Liver (tissue), 3 donors: ENCODE measurements at regions not wholly inside any gene's neighbourhood (a gene's known extent, or its start where the extent isn't known, plus 50 kb on each side); places are given as distances from the start of the nearest gene placed in this dataset.

Experiments
- FOXA1 ChIP-seq: IDR thresholded peaks from 2 replicates; pipeline ENCODE4 v1.6.1; 2016; ENCODE audit warnings: antibody characterized with exemption
- TAF1 ChIP-seq: conservative IDR thresholded peaks from 2 replicates; pipeline ENCODE4 v1.6.1; 2016; ENCODE audit warnings: antibody characterized with exemption, mild to moderate bottlenecking
- TF ChIP-seq, protein P1 (sequence below): fragments of 150-350 bp; IDR thresholded peaks from 2 replicates; pipeline ENCODE4 v1.5.1; 2017; ENCODE audit warnings: improper control_type of control experiment, low read depth, low read length; ENCODE audit not compliant: missing input control
- TF ChIP-seq, protein P2 (sequence below): IDR thresholded peaks from 2 replicates; pipeline ENCODE4 v1.6.1; 2016; ENCODE audit warnings: antibody characterized with exemption
- TF ChIP-seq, protein P3 (sequence below): IDR thresholded peaks from 2 replicates; pipeline ENCODE4 v1.6.1; 2016; ENCODE audit warnings: antibody characterized with exemption
- donor health status: healthy.
- donor health status: healthy.

DNA sequence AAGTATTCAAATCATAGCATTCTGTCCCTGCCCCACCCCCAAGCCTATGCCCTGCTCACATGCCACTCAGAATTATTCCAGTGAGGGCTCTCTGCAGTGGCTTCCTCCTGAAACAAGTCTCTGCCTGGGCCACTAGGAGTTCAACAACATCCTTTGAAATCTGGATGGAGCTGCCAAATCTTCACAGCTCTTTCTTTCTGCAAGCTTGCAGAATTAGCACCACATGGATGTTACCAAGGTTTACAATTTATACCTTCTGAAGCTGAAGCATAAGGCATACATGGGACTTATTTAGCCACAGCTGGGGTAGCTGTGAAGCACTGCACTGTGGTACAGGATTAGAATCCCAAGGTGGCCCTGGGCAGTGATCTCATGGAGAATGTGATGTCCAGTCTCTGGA is 577.5 kb downstream of the CD109 start:
- TF ChIP-seq, protein P1, sequence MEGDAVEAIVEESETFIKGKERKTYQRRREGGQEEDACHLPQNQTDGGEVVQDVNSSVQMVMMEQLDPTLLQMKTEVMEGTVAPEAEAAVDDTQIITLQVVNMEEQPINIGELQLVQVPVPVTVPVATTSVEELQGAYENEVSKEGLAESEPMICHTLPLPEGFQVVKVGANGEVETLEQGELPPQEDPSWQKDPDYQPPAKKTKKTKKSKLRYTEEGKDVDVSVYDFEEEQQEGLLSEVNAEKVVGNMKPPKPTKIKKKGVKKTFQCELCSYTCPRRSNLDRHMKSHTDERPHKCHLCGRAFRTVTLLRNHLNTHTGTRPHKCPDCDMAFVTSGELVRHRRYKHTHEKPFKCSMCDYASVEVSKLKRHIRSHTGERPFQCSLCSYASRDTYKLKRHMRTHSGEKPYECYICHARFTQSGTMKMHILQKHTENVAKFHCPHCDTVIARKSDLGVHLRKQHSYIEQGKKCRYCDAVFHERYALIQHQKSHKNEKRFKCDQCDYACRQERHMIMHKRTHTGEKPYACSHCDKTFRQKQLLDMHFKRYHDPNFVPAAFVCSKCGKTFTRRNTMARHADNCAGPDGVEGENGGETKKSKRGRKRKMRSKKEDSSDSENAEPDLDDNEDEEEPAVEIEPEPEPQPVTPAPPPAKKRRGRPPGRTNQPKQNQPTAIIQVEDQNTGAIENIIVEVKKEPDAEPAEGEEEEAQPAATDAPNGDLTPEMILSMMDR, result no peak
- TF ChIP-seq, protein P2, sequence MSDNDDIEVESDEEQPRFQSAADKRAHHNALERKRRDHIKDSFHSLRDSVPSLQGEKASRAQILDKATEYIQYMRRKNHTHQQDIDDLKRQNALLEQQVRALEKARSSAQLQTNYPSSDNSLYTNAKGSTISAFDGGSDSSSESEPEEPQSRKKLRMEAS, result no peak
- no peak for TF ChIP-seq FOXA1
- TF ChIP-seq, protein P3, sequence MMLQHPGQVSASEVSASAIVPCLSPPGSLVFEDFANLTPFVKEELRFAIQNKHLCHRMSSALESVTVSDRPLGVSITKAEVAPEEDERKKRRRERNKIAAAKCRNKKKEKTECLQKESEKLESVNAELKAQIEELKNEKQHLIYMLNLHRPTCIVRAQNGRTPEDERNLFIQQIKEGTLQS, result no peak
- TF ChIP-seq TAF1, result no peak
